Thyroid gland (tissue), 4 donors: ENCODE measurements at regions not wholly inside any gene's neighbourhood (a gene's known extent, or its start where the extent isn't known, plus 50 kb on each side); places are given as distances from the start of the nearest gene placed in this dataset.

Experiments
- CTCF ChIP-seq, 6 experiments: fragments of 200-600 bp in 3 of 6; fragments of 450-650 bp in 3 of 6; sonication (generic) in 3 of 6; IDR thresholded peaks; one replicate each; pipeline ENCODE4 v1.5.1; 2016 to 2019; ENCODE audit warnings: antibody characterized with exemption in 6 of 6, mild to moderate bottlenecking in 2 of 6, inconsistent platforms in 1 of 6, moderate library complexity in 1 of 6
- POLR2A ChIP-seq, 2 donors: fragments of 450-650 bp; IDR thresholded peaks; one replicate each; pipeline ENCODE4 v1.6.1; 2017; ENCODE audit warnings: antibody characterized with exemption in 2 of 2, mild to moderate bottlenecking in 2 of 2, moderate library complexity in 1 of 2

DNA sequence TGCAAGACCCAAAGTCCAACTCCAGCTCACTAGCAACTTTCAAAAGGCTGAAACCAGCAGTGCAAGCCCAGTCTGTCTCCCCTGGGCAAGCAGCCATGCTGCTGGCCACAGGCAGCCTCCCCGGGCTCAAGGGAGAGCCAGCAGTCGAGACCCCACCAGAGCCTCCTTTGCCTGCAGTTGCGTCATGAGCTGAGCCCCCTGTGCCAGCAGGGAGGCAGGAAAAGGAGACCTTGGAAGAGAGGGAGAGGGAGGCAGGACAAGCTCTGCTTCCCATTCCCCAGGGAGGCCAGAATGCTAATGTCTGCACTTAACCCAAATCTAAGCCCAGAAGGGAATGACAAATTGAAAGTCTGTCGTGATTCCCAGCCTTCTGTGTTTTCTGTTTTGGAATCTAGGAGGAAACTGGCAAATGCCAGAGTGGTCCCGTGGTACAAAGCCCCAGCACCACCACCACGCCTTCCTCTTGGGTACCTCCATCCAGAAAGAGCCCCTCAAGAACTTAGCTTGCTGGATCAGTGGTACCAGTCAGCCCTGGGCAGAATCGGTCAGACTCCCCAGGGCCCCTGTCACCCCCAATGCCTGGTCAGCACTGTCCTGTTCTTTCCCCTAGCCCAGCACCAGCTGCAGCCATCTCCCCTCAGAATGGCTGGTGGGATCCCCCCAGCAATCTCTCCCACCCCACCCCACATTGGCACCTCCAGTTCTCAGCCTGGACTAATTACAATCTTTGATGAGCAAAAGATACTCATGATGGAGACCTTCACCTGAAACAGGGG lies 99.3 kb upstream of the TNRC6C start:
- TF ChIP-seq CTCF (IDR thresholded peaks at IDR 0.05) (no peak), POLR2A (IDR thresholded peaks at IDR 0.05) (no peak)
